ENCODE measurements at regions not wholly inside any gene's neighbourhood (a gene's known extent, or its start where the extent isn't known, plus 50 kb on each side); places are given as distances from the start of the nearest gene placed in this dataset.

GRCh38 chr10:10609379-10609955, 408.2 kb upstream of the CELF2 start:
- DNase-seq: no peak

- no peak for DNase-seq
These were observed 407.5 kb upstream of the CELF2 start for GRCh38 chr10:10610171-10610570.

GRCh38 chr10:10612151-10612550, 405.5 kb upstream of the CELF2 start:
- no peak for DNase-seq

GRCh38 chr10:10613656-10614244, 403.9 kb upstream of the CELF2 start:
- DNase-seq: no peak

- DNase-seq: no peak
These were observed 400.0 kb upstream of the CELF2 start for GRCh38 chr10:10617686-10618085.

- no peak for DNase-seq
These were observed 399.5 kb upstream of the CELF2 start for GRCh38 chr10:10618139-10618538.

- DNase-seq: no peak
These were observed 393.6 kb upstream of the CELF2 start for GRCh38 chr10:10623958-10624566.

- no peak for DNase-seq
These were observed 393.1 kb upstream of the CELF2 start for GRCh38 chr10:10624567-10624962.

GRCh38 chr10:10625491-10625890, 392.2 kb upstream of the CELF2 start:
- DNase-seq: no peak

- DNase-seq: no peak
These were observed 390.9 kb upstream of the CELF2 start for GRCh38 chr10:10626734-10627133.

GRCh38 chr10:10627414-10627813, 390.3 kb upstream of the CELF2 start:
- DNase-seq: no peak

GRCh38 chr10:10629512-10629911, 388.2 kb upstream of the CELF2 start:
- DNase-seq: no peak

GRCh38 chr10:10630281-10630680, 387.4 kb upstream of the CELF2 start:
- DNase-seq: no peak

GRCh38 chr10:10630782-10631181, 386.9 kb upstream of the CELF2 start:
- no peak for DNase-seq

- DNase-seq: no peak
These were observed 375.5 kb upstream of the CELF2 start for GRCh38 chr10:10642189-10642588.

- DNase-seq: no peak
These were observed 374.9 kb upstream of the CELF2 start for GRCh38 chr10:10642751-10643150.

GRCh38 chr10:10644008-10644646, 373.5 kb upstream of the CELF2 start:
- no peak for DNase-seq

- DNase-seq: no peak
These were observed 372.8 kb upstream of the CELF2 start for GRCh38 chr10:10644676-10645385.

- no peak for DNase-seq
These were observed 370.3 kb upstream of the CELF2 start for GRCh38 chr10:10647331-10647730.

- DNase-seq: no peak
These were observed 360.4 kb upstream of the CELF2 start for GRCh38 chr10:10657139-10657760.

GRCh38 chr10:10658172-10658785, 359.4 kb upstream of the CELF2 start:
- DNase-seq: no peak

- no peak for DNase-seq
These were observed 357.6 kb upstream of the CELF2 start for GRCh38 chr10:10660054-10660453.

GRCh38 chr10:10661176-10661575, 356.5 kb upstream of the CELF2 start:
- DNase-seq: no peak
